GM18511 (cell line): ENCODE measurements at regions not wholly inside any gene's neighbourhood (a gene's known extent, or its start where the extent isn't known, plus 50 kb on each side); places are given as distances from the start of the nearest gene placed in this dataset.
"Not testable (repeated sequence)": the region's sequence is repeated elsewhere in the genome, so short reads cannot be mapped to it uniquely, and the experiment has no call there.

ENCODE experiments used
- ATAC-seq: cut with Tn5 transposase; IDR thresholded peaks from one replicate; pipeline ENCODE4 v1.9.1; 2021; ENCODE audit warnings: mild to moderate bottlenecking, moderate library complexity; ENCODE audit not compliant: unreplicated experiment

DNA sequence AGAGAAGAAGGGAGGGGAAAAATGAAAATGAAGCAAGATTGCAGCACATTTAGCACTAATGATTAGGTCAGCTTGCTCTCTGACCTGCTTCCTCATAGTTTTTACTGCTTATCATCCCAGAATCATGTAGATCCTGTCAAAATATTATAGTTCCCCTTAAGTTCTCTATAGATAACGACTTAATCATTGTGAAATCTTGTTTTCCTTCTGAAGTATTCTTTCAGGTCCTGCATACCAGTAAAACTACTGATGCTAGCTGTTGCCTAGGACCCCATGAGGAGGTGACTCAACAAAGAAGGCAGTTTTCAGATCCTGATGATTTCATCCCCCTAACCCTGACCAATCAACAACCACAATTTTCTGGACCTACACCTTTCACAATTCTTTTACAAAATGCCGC lies 1131.7 kb downstream of the SLITRK5 start:
- ATAC-seq = no peak

DNA sequence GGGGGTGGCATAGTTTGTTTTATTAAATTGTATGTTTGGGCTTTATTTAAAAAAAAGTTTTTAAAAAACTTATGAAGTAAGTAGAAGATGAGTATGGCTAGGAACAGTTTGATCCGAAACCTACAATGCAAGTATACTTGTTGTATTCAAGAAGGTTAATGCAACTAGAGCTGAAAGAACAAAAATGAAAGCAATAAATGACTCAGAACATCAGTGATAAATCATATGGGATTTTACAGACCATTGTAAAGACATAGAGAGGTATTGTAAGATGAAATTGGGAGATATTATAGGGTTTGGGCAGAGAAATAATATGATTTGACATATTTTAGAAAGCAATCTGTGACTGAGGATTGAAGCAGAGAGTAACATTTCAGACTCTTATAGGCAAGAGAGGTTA lies 1135.3 kb downstream of the SLITRK5 start:
- ATAC-seq = no peak

DNA sequence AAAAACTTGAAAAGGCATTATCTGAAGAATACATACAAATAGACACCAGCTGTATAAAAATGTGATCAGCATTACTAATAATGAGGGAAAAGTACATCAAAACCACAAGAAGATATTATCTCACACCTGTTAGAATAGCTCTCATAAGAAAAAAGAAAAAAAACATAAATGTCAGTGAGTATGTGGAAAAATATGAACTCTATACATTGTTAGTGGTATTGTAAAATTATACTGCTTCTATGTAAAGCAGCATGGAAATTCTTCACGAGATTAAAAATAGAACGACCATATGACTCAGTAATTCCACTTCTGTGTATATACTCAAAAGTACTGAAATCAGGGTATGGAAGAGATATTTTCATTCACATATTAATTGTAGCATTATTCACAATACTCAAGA lies 1146.4 kb downstream of the SLITRK5 start:
- ATAC-seq = no peak

DNA sequence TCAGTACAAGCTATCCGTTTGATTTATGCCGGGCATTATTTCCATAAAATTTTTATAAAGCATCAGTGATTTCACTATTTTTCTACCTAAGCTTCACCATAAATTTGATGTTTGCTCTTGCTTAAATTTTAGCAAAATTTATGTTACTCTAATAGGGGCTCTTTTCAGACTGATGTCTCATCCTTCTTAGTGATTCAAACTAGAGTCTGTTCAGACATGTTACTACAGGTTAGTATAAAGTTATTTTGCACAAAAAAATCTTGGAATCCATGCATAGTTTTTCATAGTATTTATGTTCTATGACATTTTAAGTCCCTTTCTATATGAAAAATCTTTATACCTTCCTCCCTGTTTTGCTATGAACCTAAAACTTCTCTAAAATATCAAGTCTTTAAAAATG lies 1151.9 kb downstream of the SLITRK5 start:
- ATAC-seq = no peak

DNA sequence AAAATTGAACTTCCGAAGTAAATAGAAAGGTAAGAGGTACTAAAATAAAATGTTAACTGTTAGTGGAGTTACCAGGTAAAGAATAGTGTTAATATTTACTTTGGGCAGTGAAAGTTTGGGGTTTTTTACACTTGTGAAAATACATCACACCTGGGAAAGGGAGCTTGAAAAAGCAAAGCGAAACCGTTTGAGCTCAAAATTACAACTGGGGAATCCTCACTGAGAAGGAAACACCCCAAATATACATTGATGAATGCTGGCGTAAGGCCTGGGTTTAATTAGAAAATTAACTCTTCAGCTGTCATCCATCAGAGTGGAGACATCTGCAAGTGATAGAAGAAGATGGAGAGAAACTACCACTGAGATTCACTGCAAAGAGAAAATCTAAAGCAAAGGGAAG lies 1153.0 kb downstream of the SLITRK5 start:
- no peak for ATAC-seq

DNA sequence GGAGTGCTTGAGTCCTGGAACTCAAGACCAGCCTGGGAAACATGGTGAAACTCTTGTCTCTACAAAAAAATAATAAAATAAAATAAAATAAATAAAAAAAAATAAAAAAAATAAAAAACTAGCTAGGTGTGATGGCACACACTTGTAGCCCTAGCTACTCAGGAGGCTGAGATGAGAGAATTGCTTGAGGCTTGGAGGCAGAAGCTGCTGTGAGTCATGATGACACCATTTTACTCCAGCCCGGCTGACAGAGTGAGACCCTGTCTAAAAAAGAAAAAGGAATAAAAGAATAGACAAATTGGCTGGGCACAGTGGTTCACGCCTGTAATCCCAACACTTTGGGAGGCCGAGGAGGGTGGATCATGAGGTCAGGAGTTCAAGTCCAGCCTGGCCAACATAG lies 1168.9 kb downstream of the SLITRK5 start:
- no peak for ATAC-seq

DNA sequence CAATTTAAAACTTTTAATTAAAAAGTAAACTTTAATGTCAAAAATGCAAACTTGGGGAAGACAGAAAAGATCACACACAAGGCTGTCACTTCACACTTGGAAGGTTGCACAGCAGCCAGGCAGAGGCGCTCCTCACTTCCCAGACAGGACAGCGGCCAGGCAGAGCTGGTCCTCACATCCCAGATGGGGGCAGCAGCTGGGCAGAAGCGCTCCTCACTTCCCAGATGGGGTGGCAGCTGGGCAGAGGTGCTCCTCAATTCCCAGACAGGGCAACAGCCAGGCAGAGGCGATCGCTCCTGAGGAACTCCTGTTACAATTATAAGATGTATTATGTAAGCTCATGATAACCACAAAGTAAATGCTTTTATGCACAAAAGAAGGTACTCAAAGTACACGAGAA lies 1181.1 kb downstream of the SLITRK5 start:
- ATAC-seq = not testable (repeated sequence)

DNA sequence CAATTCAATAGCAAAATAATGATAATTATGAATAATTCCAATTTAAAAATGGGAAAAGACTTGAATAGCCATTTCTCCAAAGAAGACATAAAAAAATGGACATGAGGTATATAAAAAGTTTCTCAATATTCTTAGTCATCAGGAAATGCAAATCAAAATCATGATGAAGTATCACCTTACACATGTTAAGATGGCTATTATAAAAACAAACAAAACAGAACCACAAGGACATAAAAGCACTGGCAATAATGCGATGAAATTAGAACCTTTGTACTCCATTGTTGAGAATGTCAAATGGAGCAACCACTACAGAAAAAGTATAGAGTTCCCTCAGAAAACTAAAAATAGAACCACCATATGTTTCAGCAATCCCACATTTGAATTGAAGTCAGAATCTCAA lies 1186.1 kb downstream of the SLITRK5 start:
- ATAC-seq = no peak

DNA sequence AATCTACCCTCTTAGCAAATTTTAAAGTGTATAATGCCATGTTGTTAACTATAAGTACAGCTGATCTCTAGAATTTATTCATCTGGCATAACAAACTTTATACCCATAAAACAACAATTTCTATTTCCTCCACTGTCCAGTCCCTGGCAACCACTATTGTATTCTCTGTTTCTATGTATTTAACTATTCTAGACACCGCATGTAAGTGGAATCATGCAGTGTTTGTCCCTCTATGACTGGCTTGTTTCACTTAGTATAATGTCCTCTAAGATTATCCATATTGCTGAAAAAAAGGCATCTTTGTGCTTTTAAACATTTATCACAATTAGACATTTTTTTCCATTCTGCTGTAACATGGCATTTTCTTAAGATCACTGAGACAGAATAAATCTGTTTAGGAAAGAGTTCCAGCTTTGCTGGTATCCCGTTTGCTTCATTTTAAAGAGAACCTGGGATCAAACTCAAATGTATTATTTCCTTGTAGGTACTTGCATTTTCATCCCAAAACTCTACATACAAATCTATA lies 1191.0 kb downstream of the SLITRK5 start:
- ATAC-seq = no peak

DNA sequence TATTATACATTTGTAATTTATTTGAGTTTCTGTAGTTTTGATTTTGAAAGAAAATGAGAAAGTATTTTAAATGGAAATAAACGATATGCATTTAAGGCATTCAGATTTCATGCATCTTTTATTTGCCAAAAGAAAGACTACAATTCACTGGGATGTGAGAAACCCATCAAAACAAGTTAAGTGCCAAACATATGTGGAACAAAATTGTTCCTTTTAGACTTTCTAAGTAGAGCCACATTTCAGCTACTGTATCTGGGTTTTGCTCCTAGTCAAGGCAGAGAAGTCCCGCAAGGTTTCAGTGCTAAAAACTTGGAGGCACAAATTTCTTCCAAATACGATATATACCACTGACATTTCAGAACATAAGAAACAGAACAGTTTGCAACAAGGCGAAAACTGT lies 1191.9 kb downstream of the SLITRK5 start:
- no peak for ATAC-seq

DNA sequence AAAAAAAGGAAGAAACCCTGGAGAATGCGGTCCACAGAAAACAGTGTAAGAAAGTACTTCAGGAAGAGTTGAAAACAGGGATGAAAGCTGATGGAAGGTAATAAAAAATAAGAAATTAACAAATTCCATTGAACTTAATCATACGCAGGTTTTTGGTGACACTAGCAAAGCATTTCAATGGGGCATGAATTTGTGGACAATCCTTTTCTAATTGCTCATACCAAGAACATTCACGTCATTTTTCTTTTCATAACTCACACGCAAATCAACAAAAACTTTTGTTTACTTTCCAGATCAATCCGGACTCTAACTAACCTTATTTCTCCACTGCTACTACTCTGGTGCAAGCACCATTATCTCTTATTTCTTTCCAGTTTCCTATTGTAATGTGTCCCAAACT lies 1195.0 kb downstream of the SLITRK5 start:
- no peak for ATAC-seq

DNA sequence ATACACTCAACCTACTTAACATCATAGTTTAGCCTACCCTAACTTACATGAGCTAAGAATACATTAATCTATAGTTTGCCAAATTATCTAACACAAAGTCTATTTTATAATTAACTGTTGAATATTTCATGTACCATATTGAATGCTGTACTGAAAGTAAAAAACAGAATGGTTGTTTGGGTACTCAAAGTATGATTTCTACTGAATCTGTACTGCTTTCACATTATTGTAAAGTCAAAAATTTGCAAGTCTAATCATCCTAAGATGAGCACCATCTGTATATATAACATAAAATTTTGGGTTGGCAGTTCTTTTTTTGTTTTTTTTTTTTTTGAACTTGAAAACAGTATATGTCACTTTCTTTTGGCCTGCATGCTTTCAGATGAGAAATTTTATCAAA lies 1212.6 kb downstream of the SLITRK5 start:
- ATAC-seq = no peak

DNA sequence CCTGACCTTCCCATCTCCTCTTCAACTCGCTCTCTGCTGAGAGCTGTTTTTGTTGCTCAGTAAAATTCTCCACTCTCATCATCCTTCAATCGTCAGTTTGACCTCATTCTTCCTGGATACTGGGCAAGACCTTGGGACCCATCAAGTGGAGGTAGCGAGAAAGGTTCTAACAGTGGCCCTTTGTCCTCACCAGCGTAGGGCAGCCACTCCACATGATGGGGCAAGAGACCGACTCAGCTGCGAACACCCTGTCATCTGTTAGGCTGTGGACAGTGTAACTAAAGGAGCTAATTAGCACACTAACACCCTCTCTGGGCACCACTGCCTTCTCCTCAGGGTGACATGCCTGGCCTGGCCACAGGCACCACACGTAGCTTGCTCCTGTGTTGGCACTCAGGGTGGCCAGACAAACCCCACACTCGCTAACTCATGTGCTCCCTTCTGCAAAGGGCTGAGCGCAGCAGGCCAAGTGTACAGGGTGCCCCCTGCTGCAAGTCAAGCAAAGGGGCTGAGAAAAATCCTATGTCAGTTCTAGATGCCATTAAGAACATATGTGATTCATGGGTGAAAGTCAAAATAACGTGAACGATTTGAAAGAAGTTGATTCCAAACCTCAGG lies 1216.0 kb downstream of the SLITRK5 start:
- ATAC-seq = no peak

DNA sequence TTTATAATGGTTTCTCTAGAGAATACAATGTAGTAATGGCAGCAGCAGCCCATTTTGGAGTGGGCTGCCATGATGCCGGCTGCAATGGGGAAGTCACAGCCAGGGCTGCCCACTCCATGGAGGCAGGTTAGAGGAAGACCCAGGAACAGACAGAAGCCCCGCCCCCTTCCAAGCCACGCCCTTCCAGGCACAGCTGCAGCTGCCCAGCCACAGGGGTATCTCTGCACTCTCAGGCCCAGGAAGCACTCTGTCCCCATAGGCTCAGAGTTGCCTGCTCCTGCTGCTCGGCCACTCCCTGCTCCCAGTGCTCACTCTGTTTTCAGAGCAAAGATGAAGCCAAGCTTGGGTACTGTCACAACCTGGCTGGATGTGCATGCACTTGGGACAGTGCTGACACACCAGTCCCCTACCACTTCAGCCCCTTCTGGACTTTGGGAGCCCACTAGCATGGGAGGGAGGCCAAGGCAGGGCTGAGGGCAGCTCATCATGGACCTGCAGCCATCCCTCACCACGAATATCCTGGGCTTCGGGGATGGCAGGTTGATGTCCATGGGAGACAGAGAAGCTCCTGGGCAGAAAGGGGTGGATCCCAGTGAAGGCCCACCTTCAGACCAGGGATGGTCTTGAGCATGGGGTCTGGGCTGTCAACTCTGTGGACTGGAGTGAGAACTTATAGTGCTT lies 1224.2 kb downstream of the SLITRK5 start:
- no peak for ATAC-seq

DNA sequence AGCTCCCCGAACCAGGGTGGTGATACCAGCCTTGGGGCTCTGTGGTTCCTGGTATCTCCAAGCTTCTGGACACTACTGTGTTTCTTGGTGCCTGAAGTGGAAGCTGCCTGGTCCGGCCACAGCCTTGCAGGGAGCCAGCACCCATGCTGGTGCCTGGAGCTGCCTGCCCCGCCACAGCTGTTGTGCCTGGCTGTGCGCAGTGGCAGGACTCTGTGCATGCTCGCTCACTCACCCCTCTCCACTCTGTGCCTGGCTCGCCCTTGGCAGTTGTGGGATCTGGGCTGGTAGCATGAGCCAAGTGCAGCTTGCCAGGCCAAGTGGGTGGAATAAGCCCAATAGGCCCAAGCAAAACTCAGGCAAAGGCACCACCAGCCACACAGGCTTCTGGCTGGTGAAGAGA lies 1225.3 kb downstream of the SLITRK5 start:
- no peak for ATAC-seq

DNA sequence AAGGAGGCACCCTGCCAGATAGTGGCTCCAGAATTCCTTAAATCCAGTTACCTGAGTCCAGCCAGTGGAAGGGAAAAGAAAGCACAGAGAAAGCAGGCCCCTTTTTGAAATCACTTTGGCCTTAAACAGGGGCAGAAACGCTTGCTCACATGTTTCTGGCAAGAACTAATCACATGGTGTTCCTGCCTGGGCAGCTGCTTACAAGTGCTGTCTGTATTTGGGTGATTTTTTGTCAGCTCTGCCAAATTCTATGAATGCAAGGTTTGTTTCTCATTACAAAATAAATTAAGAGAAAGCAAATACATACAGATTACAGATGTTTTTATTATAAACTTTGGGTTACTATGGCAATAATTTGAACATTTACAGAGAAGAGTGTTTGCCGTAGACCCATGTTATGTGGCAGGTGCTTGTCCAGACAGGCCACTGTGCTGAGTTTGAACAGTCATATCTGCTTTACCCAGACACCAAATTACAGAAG lies 1237.8 kb downstream of the SLITRK5 start:
- peak; percentile 44 for ATAC-seq

DNA sequence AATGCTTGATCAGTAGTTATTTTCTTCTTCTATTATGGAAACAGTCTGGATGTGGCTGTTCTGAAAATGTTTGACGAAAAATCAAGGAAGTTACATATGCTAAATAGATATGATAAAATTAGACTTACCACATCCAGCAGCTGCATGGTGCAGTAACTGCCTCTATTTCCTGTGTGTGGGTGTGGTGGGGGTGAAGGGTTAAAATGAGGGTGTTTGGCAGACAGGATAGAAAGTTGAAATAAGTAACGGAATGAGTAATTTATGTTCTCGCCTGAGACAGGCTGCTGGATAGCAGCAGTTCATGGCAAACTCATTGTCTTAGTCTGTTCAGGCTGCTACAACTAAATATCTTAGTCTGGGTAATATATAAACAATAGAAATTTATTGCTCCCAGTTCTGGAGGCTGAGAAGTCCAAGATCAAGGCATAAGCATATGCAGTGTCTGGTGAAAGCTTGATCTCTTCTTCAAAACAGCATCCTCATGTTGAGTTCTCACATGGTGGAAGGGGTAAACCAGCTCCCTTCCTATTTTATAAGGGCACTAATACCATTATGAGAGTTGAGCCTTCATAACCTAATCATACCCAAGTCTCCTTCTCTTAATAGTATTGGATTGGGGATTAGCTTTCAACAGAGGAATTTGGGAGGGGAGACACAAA lies 1248.9 kb downstream of the SLITRK5 start:
- ATAC-seq = peak; percentile 98

DNA sequence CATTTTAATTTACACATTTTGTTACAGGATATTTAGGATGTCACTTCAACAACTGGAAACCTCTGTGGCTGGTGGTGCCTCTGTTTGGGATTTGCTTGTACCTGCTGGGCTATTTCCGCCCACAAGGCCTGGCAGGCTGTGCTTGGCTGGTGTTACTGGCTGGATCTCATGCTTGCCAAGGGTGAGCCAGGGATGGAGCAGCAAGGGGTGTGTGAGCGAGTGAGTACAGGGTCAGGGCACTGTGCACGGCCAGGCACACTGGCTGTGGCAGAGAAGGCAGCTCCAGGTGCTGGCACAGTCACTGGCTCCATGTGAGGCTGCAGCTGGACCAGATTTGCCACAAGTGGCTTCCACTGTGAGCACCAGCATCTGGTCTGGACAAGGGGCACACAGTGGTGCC lies 1254.8 kb downstream of the SLITRK5 start:
- no peak for ATAC-seq

DNA sequence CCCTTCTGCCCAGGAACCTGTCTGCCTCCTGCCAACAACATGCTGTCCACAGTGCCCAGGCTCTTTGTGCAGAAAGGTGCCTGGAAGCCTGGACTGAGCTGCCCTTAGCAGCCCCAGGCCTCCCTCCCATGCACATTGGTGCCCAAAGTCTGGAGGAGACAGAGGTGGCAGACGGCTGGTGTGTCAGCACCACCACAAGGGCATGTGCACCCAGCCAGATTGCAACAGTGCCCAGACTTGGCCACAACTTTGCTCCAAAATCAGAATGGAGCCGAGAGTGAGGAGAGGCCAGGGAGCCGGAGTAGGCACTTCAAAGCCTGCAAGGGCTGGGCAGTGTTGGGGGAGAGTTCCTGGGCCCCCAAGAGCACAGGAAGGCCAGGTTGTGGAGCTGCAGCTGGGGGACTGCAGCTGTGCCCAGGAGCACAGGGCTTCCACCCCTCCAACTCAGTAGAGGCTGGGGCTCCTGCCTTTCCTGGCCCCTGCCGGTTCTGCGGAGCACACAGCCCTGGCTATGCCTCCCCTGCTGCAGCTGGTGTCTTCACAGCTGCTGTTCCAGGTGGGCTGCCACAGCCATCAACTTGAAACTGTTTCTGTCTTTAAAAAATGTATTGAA lies 1255.8 kb downstream of the SLITRK5 start:
- ATAC-seq = no peak

DNA sequence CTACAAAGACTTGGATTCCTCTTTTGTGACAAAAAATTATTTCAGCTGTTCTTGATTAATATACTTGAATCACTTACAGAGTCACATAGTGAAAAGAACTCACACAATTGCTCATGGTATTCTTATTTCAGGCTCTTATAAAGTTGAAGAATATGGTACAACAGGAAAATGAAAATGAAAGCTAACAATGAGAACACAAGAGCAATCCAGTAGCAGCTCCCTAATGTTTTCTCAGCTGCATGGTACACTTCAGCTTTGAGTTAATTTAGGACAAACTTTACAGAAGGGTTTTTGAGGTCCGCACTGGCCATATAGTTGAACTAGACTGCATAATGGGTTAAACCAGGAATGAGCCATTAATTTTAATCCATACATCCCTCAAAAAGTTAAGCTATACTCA lies 1261.8 kb downstream of the SLITRK5 start:
- no peak for ATAC-seq

DNA sequence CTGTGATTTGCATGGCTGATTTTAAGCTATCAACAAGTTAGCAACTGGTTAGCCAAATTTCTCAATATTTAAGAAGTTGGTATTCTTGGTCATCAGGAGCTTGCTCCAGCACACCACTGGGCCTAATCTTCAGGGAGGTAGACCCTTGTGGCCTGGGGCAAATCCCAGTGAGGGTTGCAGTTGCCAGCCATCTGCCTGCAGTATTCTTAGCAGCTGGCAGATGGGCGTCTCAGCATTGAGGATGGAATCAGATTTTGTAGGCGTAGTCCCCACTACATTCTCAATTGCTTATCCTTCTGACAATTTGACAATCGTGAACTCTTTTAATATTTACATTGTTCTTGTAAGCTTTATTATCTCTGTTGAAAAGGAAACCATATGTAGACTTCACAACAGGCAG lies 1266.2 kb downstream of the SLITRK5 start:
- no peak for ATAC-seq

DNA sequence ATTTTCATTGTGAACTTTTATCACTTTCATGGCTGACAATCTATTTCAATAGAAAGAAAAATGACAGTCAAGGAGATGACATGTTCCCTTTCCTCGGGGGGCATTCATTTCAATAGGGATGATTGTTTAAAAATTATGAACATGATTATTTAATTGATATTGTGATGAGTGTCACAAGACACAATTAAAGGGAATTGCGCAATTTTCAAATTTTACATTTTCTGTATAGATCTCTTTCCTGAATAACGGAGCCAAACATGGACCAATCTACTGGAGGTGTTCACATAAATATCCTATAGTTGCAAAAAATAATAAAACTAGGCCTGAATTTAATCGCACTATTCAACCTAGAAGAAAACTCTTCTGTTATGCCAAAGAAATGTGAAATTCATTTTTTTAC lies 1274.6 kb downstream of the SLITRK5 start:
- no peak for ATAC-seq
